Stimulated activated naive B cell treated with anti-CD40 and anti-IgM and Interleukin-4, amounts not matched to agents 10 μg/mL and 1 μg/mL and 100 μg/mL, for 72 hours (primary cell): ENCODE measurements at regions not wholly inside any gene's neighbourhood (a gene's known extent, or its start where the extent isn't known, plus 50 kb on each side); places are given as distances from the start of the nearest gene placed in this dataset.
"Not testable (repeated sequence)": the region's sequence is repeated elsewhere in the genome, so short reads cannot be mapped to it uniquely, and the experiment has no call there.

ENCODE experiments used
- ATAC-seq, 2 donors: fragments of 150-1000 bp; cut with Tn5 transposase; replicated peaks; 2 replicates each; pipeline ENCODE4 v1.10.0; 2021; ENCODE audit warnings: moderate library complexity in 1 of 2
- DNase-seq: peaks from one replicate; pipeline ENCODE4 v3.0.0; 2021
- H3K27ac Mint-ChIP-seq: one replicate; pipeline ENCODE4 v1.8.0; 2022; ENCODE audit warnings: mild to moderate bottlenecking, mixed read lengths
- H3K27me3 Mint-ChIP-seq, 2 donors: one replicate each; pipeline ENCODE4 v1.8.0; 2022; ENCODE audit warnings: mixed read lengths in 2 of 2
- H3K36me3 Mint-ChIP-seq, 2 donors: one replicate each; pipeline ENCODE4 v1.8.0; 2022; ENCODE audit warnings: mixed read lengths in 2 of 2, mild to moderate bottlenecking in 1 of 2
- H3K4me1 Mint-ChIP-seq, 2 donors: one replicate each; pipeline ENCODE4 v1.8.0; 2022; ENCODE audit warnings: mixed read lengths in 2 of 2, mild to moderate bottlenecking in 1 of 2
- H3K4me3 Mint-ChIP-seq, 2 donors: one replicate each; pipeline ENCODE4 v1.8.0; 2022; ENCODE audit warnings: mild to moderate bottlenecking in 2 of 2, mixed read lengths in 2 of 2, moderate library complexity in 1 of 2
- H3K9me3 Mint-ChIP-seq, 2 donors: one replicate each; pipeline ENCODE4 v1.8.0; 2022; ENCODE audit warnings: mixed read lengths in 2 of 2, mild to moderate bottlenecking in 1 of 2

DNA sequence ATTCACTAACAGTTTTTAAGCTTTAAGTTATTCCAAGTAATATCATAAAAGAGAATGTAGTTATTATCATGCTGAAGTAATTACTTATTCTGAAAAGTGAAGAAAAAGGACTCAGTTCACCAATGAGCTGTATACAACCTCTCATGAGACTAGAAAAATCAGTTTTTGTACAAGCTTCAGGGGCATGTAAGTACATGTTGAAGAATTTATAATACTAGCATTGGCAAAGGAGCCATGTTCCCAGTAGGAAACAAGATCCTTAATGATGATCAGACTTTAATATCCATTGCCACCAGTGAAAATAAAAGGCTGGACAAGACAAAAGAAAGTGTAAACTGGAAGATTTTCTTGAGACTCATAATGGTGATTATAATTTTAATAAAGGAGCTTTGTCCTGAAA is 532.8 kb downstream of the PLOD2 start:
- Mint-ChIP-seq H3K36me3 (no peaks in the 10 kb centered on the region), H3K27ac (no peak overlapping the region), H3K4me3 (no peak overlapping the region), H3K9me3 (peaks cover 10 to 12% of the 10 kb centered on the region in 2 donors), H3K27me3 (no peaks in the 10 kb centered on the region), H3K4me1 (no peaks in the 10 kb centered on the region)
- DNase-seq (no peak), ATAC-seq (no peak)

DNA sequence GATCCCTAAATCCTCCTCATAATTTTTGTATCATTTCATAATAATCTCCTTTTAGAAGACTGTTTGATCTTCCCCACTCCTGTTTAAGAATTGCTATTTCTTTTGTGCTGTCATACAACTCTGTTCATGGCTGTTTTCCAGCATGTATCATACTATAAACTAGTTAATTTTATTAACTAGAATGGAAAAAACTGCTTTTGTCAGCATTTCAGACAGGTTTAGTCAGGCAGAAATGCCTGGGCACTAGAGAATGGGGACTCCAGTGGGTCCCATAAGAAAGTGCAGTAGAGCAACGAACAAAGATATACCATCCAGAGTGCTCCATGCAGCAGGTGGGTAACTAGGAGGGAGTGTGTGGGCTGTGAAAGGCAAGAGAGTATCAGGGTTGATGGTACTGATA is 523.9 kb downstream of the PLOD2 start:
- Mint-ChIP-seq H3K27me3 (no peaks in the 10 kb centered on the region), H3K4me1 (no peaks in the 10 kb centered on the region), H3K9me3 (peaks cover 3 to 4% of the 10 kb centered on the region in 2 donors), H3K27ac (no peak overlapping the region), H3K4me3 (no peak overlapping the region), H3K36me3 (no peaks in the 10 kb centered on the region)
- no peak for DNase-seq
- ATAC-seq = no peak

DNA sequence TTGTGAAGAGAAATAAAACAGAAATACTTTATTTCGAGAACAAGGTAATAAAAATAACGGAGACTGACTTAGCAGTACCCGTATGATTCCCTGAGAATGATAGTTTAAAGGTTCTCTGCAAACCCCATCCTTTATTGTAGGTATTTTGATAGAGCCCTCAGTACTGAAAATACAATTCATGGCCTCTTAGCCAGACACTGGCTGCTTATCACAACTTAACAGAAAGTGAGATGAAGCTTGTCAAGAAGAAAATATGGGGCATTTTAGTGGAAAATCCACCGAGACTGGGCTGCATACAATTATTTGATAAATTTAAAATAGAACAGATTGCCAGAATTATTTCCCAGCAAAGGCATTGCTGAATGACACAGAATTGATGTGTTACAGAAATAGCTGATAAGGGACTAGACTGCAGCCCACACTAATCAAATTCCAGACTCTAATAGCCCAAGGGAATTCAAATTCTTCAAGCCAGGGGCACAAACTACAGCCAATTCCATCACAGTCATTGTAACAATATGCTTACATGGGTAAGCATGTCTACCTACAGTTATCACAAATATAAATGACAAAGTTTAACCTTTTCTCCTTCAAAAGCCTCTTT is 521.9 kb downstream of the PLOD2 start:
- ATAC-seq (no peak), DNase-seq (no peak)
- Mint-ChIP-seq H3K27me3 (no peaks in the 10 kb centered on the region), H3K9me3 (peaks cover 0 to 2% of the 10 kb centered on the region in 2 donors), H3K4me1 (no peaks in the 10 kb centered on the region), H3K27ac (no peak overlapping the region), H3K4me3 (no peak overlapping the region), H3K36me3 (no peaks in the 10 kb centered on the region)

- H3K9me3 Mint-ChIP-seq = peaks cover 0 to 2% of the 10 kb centered on the region in 2 donors
- no peak overlapping the region for H3K27ac Mint-ChIP-seq
- ATAC-seq (no peak), DNase-seq (no peak)
- no peaks in the 10 kb centered on the region for H3K27me3 Mint-ChIP-seq
- H3K4me3 Mint-ChIP-seq = no peak overlapping the region
- no peaks in the 10 kb centered on the region for H3K4me1 Mint-ChIP-seq
- H3K36me3 Mint-ChIP-seq = no peaks in the 10 kb centered on the region
Observed at GRCh38 chr3:145639875-145640274, 521.1 kb downstream of the PLOD2 start.

- no peaks in the 10 kb centered on the region for H3K4me1 Mint-ChIP-seq
- H3K27me3 Mint-ChIP-seq = no peaks in the 10 kb centered on the region
- H3K4me3 Mint-ChIP-seq = no peak overlapping the region
- peaks cover 0 to 1% of the 10 kb centered on the region in 2 donors for H3K9me3 Mint-ChIP-seq
- no peaks in the 10 kb centered on the region for H3K36me3 Mint-ChIP-seq
- no peak for DNase-seq
- no peak overlapping the region for H3K27ac Mint-ChIP-seq
- ATAC-seq = no peak
Observed at GRCh38 chr3:145648396-145648795, 512.6 kb downstream of the PLOD2 start.

GRCh38 chr3:145649368-145649887 is 511.6 kb downstream of the PLOD2 start:
- H3K36me3 Mint-ChIP-seq = no peaks in the 10 kb centered on the region
- DNase-seq = no peak
- H3K27ac Mint-ChIP-seq = no peak overlapping the region
- no peak overlapping the region for H3K4me3 Mint-ChIP-seq
- no peaks in the 10 kb centered on the region for H3K27me3 Mint-ChIP-seq
- H3K9me3 Mint-ChIP-seq = peaks cover 0 to 1% of the 10 kb centered on the region in 2 donors
- ATAC-seq = no peak
- H3K4me1 Mint-ChIP-seq = no peaks in the 10 kb centered on the region

DNA sequence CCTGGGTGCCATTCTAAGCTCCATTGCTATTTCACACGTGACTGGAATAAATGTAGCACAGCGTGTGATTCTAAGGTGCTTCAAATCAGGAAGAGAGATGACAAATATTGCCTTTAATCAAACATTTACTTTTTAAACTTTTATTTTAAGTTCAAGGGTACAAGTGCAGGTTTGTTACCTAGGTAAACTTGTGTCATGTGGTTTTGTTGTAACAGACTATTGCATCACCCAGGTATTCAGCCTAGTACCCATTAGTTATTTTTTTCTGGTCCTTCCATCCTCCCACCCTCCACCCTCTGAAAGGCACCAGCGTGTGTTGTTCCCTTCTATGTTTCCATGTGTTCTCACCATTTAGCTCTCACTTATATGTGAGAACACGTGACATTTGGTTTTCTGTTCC is 510.8 kb downstream of the PLOD2 start:
- ATAC-seq (no peak), DNase-seq (no peak)
- Mint-ChIP-seq H3K36me3 (no peaks in the 10 kb centered on the region), H3K4me1 (no peaks in the 10 kb centered on the region), H3K9me3 (peaks cover 0 to 1% of the 10 kb centered on the region in 2 donors), H3K27me3 (no peaks in the 10 kb centered on the region), H3K4me3 (no peak overlapping the region), H3K27ac (no peak overlapping the region)

GRCh38 chr3:145671121-145671520 is 489.9 kb downstream of the PLOD2 start:
- H3K27me3 Mint-ChIP-seq = no peaks in the 10 kb centered on the region
- H3K9me3 Mint-ChIP-seq = peaks cover 0 to 1% of the 10 kb centered on the region in 2 donors
- DNase-seq (no peak), ATAC-seq (no peak)
- H3K4me1 Mint-ChIP-seq = no peaks in the 10 kb centered on the region
- no peak overlapping the region for H3K27ac Mint-ChIP-seq
- H3K36me3 Mint-ChIP-seq = no peaks in the 10 kb centered on the region
- H3K4me3 Mint-ChIP-seq = no peak overlapping the region

GRCh38 chr3:145673838-145674237 is 487.1 kb downstream of the PLOD2 start:
- Mint-ChIP-seq H3K36me3 (no peaks in the 10 kb centered on the region), H3K4me1 (no peaks in the 10 kb centered on the region), H3K27me3 (no peaks in the 10 kb centered on the region), H3K27ac (no peak overlapping the region), H3K4me3 (no peak overlapping the region), H3K9me3 (no peaks in the 10 kb centered on the region)
- DNase-seq (no peak), ATAC-seq (no peak)

- Mint-ChIP-seq H3K4me1 (no peaks in the 10 kb centered on the region), H3K36me3 (no peaks in the 10 kb centered on the region), H3K27me3 (no peaks in the 10 kb centered on the region), H3K4me3 (no peak overlapping the region), H3K9me3 (no peaks in the 10 kb centered on the region), H3K27ac (no peak overlapping the region)
- ATAC-seq (no peak), DNase-seq (no peak)
Observed at GRCh38 chr3:145678401-145678800, 482.6 kb downstream of the PLOD2 start.

DNA sequence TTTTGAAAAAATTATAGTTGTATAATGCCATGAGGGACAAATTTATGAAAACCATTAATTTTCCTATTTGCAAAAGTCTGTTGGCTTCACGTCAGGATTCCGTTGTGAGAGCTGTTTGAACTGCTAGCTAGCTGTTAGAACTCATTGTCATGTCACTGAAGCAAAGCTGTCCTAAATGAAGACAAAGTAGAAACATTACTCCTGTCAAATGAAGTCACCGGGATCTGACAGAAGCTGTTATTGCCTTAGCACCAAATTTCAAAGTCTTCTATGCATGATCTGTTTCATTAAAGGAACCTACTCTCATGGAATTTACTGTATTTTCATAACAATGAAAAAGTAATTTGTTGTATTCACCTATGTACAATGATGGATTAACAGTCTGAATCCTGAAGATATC is 479.8 kb downstream of the PLOD2 start:
- ATAC-seq (no peak), DNase-seq (no peak)
- Mint-ChIP-seq H3K27me3 (no peaks in the 10 kb centered on the region), H3K4me3 (no peak overlapping the region), H3K27ac (no peak overlapping the region), H3K36me3 (no peaks in the 10 kb centered on the region), H3K4me1 (no peaks in the 10 kb centered on the region), H3K9me3 (no peaks in the 10 kb centered on the region)

DNA sequence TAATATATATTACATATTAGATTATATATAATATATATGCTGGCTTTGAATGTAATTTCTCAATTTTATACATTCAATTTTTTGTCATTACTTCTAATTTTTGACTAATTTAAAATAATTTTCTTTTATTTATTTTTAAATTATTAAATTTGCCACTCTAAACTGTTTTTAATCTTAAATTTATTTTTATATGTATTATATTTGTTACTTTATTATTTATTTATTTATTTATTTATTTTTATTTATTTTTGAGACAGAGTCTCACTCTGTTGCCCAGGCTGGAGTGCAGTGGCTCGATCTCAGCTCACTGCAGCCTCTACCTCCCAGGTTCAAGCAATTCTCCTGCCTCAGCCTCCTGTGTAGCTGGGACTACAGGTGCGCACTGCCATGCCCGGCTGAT is 473.0 kb downstream of the PLOD2 start:
- H3K27me3 Mint-ChIP-seq, DNase-seq, H3K9me3 Mint-ChIP-seq, ATAC-seq, H3K27ac Mint-ChIP-seq, H3K4me3 Mint-ChIP-seq, H3K4me1 Mint-ChIP-seq, H3K36me3 Mint-ChIP-seq: not testable (repeated sequence)

DNA sequence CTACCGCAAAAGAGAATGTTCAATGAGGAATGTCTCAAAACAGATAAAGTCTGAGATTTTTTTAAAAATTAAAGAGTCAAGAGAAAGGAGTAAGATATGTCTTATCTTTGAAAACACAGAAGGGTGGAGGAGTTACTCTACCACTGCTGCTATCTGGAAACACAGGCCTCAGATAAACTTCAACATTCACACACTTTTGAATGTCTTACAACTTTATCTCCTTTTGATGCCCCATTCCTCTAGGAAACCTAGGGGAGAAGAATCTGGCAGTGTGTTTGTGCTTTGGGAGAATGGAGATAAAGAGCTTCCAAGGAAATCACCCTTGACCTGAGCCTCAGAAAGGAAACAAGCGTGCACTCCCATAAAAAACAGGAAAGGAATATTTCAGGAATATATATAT is 468.2 kb downstream of the PLOD2 start:
- H3K36me3 Mint-ChIP-seq = no peaks in the 10 kb centered on the region
- H3K27me3 Mint-ChIP-seq = no peaks in the 10 kb centered on the region
- no peaks in the 10 kb centered on the region for H3K4me1 Mint-ChIP-seq
- no peak overlapping the region for H3K27ac Mint-ChIP-seq
- ATAC-seq (no peak), DNase-seq (no peak)
- H3K4me3 Mint-ChIP-seq = no peak overlapping the region
- H3K9me3 Mint-ChIP-seq = no peaks in the 10 kb centered on the region

DNA sequence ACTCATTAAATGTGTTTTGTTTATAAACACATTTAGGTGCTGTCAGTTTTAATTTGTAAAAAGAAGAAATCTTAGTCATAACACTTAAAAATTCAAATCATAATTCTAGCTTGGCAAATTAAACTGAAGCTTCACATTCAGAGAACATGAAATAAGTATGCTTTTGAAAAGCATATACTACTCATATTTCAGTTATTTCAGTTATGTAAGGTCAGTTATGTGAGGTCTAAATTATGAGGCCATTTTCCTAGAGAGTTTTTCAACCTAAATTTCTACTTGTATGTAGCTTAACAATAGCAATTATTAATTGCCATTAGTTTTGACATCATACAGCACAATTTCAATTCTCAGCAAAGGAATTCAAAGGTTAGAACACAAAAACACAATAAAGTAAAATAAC is 465.0 kb downstream of the PLOD2 start:
- H3K36me3 Mint-ChIP-seq = no peaks in the 10 kb centered on the region
- H3K9me3 Mint-ChIP-seq = no peaks in the 10 kb centered on the region
- no peaks in the 10 kb centered on the region for H3K4me1 Mint-ChIP-seq
- ATAC-seq = no peak
- H3K27ac Mint-ChIP-seq = no peak overlapping the region
- no peak for DNase-seq
- H3K4me3 Mint-ChIP-seq = no peak overlapping the region
- H3K27me3 Mint-ChIP-seq = no peaks in the 10 kb centered on the region

DNA sequence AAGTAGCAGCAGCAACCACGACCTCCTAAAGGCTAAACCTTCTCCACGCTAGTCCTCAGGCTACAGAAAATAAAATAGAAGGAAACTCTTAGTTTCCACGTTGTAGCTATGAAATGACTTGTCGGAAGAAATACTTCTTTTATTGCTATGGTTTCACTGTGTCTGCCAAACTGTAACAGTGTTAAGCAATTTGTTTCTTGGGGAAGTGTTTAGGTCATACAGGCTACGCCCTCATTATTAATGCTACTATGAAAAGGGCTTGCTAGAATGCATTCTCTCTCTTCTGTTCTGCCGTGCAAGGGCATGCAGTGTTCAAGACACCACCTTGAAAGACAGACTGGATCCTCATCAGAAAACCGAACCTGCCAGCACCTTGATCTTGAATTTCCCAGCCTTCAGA is 462.7 kb downstream of the PLOD2 start:
- Mint-ChIP-seq H3K4me1 (no peaks in the 10 kb centered on the region), H3K9me3 (no peaks in the 10 kb centered on the region), H3K27me3 (no peaks in the 10 kb centered on the region), H3K27ac (no peak overlapping the region), H3K4me3 (no peak overlapping the region), H3K36me3 (no peaks in the 10 kb centered on the region)
- DNase-seq (no peak), ATAC-seq (no peak)

DNA sequence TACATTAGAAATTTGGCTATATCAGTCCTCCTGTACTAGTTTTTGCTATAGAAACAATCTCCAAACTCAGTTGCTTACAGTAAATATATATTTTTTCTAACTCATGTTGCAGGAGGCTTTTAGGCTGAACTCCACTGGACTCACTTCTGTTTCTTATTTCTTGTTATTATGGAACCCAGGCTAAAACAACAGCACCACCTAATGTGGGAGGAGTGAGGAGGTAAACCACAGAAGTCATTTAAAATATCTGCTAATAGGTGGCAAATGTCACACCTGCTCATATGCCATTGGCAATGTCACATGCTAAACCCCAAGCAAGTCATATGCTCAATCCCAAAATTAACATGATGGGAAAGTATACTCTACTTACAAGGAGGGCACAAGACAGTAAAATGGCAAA is 462.2 kb downstream of the PLOD2 start:
- Mint-ChIP-seq H3K4me1 (no peaks in the 10 kb centered on the region), H3K4me3 (no peak overlapping the region), H3K27ac (no peak overlapping the region), H3K9me3 (no peaks in the 10 kb centered on the region), H3K27me3 (no peaks in the 10 kb centered on the region), H3K36me3 (no peaks in the 10 kb centered on the region)
- DNase-seq (no peak), ATAC-seq (no peak)
